Renal cortex interstitium (tissue), 11 donors: ENCODE measurements at regions not wholly inside any gene's neighbourhood (a gene's known extent, or its start where the extent isn't known, plus 50 kb on each side); places are given as distances from the start of the nearest gene placed in this dataset.
"Not testable (repeated sequence)": the region's sequence is repeated elsewhere in the genome, so short reads cannot be mapped to it uniquely, and the experiment has no call there.

ENCODE experiments used
- DNase-seq, 11 donors: peaks; one replicate each; pipeline ENCODE4 v3.0.0-alpha.2; 2013; ENCODE audit warnings: low read depth in 9 of 11, low spot score in 4 of 11; ENCODE audit errors: extremely low read depth in 1 of 11

DNA sequence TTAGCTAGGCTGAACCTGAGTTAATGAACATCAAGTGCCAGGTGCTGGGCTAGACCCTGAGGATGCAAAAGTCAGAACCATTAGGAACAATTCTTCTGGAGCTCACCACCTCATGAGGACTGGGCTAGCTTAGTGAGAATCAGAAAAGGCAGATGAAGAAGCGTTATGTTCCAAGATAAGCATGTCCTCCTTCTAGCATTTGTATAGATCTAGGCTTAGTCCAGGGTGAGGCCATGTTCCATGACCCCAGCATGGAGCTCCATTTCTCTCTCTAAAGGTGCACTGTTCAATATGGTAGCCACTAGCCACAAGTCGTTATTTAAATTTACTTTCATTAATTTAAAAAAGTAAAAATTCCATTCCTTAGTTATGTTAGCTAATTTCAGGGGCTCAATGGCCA is 365.3 kb upstream of the CCL2 start:
- DNase-seq = no peak

DNA sequence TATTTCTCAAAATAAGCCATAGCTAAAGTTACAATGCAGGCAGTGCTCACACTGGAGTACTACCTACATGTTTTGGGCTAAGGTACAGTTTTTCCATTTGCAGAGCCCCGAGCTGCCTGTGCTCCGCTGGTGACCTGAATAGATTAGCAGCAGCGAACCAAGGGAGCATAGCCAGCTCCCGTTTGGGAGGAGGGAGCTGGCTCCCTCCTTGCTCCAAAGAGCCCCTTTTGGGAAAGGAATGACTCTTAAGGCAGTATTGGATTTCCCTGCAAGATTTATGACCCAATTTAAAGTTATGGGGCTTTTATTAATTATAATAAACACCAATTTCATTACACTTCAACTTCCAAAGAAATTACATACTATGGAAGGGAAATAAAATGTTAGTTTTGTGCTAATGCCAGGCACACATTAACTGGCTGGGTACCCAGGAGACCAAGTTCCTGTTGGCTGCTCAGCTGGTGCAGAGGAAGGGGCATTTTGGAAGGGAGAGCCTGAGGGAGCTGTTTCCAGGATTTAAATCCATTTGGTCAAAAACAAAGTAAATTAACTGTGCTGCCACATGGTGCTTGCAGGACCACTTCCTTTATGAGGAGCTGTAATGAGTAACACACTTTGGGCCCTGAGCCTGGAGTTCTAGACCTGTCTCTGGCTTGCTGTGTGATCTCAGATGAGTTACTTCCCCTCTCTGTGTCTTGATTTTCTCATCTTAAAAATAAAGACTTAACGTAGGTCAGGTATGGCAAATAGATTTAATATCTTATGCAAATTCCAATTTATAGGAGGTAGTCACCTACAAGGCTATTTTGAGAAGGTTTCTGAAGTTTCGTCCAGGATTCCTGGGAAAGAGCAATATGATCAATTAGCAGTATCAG is 362.1 kb upstream of the CCL2 start:
- peak in 4 of 11 donors; percentile 7 to 30 (median 18) for DNase-seq

DNA sequence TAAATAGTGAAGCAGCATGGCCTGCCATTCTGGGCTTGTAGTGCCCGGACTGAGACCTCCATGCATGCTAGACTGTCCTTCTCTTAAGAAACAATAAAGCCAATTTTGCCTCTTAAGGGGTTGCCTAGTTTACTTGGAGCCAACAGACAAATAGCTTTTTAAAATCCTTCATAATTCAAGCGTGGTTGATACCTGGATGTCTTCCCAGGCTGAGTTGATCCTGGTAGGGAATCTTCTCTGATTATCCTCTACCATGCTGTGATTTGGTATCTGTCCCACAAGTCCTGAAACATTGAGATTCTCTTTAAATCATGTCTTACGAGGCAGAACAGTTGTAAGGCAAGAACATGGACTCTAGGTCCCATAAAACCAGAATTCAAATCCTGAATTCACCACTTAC is 359.6 kb upstream of the CCL2 start:
- no peak for DNase-seq

- DNase-seq = no peak
These were observed 358.8 kb upstream of the CCL2 start for GRCh38 chr17:33896263-33896662.

DNA sequence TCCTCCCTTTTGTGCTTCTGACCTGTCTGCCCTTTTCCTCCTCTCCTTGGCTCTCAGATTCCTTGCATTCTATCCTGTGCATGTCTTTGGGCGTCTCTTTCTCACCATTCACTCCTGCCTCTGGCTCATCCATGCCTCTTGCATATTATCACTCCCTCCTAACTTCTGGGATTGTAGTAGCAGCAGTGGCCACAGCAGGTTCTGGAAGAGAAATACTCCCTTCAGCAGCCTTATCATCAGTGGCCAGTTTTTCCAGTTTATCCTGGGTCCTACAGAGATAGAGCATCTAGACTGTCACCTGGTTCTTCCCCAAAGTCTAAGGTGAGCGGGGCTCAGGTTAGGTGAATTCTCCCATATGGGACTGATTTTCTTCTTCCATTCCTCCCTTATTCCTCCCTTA is 354.0 kb upstream of the CCL2 start:
- no peak for DNase-seq

DNA sequence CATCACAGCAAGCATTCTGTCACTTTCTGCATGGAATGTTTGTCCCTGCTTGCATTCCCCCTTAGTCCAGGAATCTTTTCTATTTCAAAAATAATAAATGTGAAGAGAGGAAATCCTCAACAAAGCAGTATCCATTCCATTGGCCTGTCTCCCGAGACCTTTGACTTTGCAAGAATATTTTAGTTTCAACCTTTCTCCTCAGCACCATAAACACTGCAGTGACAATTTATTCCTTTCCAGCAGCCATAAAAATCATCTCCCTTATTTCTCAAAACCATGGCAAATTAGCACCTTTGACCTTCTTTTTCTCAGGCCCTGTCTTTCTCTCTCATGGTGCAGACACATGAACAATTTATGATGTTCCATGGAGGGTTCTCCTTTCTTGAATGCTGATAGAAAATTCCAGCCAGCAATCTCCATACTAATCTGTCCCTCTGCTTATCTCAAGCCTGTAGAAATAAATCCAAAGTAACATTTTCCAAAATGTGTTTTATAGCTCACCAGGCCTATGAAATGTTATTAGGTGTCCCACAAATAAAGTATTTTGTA is 352.1 kb upstream of the CCL2 start:
- peak in 4 of 11 donors; percentile 23 to 29 (median 26) for DNase-seq

- no peak for DNase-seq
These were observed 350.6 kb upstream of the CCL2 start for GRCh38 chr17:33904476-33904875.

GRCh38 chr17:33905338-33905800 is 349.7 kb upstream of the CCL2 start:
- DNase-seq = no peak

DNA sequence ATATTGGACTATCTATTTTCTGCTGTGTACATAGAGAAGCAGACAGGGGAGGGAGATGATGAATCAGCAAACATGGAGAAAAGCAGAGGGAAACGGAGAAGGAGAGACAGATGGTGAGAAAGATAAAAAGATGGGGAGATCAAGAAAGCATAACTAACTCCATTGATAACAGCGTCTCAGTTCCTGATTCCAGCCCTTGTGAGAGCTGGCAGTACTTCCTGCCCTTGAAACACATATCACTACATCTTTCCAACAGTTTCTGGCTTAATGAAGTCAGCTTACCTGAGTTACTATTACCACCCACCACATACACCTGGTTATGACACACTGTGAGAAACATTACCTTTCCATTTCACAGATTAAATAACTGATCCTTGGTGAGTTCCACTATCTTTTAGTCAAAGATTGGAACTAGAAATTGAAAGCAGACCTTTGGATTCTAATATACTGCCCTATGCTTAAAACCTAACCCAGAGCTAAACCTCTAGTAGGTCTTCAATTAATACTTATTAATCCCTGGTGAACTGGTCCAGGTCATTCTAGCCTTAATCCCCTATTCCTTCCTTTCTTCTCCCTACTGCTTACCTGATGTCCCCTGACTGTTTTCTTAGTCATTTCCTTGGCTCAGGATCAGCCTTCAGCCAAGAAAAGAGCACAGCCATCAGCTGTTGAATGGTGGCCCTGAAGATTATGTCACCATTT is 346.6 kb upstream of the CCL2 start:
- no peak for DNase-seq

DNA sequence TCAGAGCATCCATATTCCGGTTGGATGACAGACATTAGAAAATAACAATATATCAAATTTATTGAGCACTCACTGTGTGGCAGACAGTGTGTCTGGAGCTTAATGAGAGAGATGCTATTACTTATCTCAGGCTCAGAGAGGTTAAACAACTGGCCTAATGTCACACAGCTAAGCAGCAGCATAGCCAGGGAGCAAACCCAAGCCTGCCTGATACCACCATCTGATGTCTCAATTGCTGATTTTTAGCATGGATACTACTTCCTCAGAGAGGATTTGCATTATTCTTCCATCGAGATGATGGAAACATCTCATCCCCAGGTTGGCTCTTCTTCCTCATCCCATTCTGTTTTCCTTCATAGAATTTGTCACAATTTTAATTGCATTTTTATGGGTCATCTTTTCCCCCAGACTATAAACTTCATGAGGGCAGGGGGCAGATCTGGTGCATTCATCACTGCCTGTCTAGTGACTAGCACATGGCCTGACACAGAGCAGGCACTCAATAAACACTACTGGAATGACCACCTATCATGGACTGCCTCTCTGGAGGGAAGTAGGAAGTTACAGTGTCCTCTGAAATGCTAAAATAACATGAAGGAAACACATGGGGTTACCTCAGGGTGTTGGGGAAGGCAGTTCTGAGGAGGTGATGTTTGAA is 344.8 kb upstream of the CCL2 start:
- no peak for DNase-seq

DNA sequence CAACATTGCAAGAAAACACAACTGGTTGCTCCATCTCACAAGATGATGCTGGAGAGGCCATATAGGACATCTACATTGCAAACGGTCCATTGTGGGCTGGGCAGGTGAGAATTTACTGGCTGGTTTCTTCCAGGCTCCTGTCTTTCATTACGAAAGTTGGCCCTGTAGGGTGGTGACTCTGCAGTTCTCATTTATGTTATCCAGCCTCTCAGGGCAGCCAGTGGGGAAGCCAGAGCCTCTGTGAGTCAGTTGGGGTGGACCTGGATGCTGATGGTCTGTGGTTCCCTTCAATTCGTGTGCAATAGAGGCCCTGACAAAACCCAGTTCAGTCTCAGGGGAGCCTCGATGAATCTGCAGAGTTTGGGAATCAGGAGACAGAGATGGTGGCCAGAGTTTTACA is 341.0 kb upstream of the CCL2 start:
- DNase-seq = no peak

DNA sequence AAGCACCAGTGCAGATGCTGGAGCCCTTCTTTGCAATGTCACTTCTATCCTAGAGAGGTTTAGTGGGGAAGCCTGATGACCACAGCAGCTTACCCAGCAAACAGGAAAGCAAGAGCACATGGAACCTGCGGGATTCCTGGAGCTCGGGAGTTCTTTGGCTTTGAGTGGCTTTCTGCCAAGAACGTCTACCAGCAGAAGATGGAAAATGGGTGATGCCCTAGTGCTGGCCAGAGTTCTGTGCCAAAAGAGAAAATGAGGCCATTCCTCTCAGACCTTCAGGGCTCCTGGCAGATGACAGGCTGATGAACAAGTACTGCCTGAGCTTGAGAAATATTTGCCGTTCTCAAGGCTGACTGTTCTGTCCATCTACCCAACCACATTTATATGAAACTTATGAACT is 332.1 kb upstream of the CCL2 start:
- no peak for DNase-seq

DNA sequence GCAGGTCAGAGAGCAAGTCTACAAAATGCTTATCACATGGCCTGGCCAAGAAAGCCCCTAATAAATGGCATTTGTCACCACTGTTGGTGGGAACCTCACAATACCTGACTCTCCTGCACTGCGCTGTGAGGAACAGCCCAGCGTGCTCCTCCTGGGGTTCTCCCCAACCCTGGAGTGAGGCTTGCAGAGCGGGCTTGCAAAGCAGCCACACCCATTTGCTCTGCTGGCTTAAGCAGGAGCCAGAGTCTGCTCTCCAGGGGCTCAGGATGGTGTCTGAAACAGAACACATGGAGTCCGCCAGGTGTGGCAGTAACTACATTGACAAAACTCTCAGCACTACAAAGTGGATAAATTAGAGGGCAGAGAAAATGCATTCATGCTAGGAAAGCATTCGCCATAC is 331.0 kb upstream of the CCL2 start:
- no peak for DNase-seq

- DNase-seq = no peak
These were observed 329.4 kb upstream of the CCL2 start for GRCh38 chr17:33925649-33926048.

- no peak for DNase-seq
These were observed 327.4 kb upstream of the CCL2 start for GRCh38 chr17:33927732-33928133.

DNA sequence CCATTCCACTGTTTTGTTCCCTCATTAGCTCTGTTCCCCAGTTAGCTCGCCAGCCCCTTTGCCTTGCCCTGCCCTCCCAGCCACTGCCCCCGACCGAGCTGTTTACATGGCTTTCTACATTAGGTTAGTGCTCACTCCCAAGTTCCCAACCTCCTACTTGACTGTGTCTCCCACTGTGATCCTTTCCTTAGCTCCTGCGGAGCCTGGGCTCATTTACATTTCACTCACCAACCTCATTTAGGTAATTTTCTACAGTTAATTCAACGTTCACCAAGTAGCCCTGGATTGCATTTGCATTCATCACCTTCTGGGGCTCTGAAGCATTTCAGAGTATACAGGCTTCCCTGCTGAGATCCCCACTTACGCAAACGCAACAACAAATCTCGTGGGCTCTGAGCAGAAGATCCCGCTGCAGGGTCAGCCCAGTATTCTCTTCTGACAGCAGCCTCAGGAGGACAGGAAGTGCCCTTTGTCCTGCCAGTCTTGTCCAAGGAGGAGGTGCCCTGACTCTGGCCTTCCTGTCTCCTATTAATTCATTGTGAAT is 325.8 kb upstream of the CCL2 start:
- DNase-seq = no peak

DNA sequence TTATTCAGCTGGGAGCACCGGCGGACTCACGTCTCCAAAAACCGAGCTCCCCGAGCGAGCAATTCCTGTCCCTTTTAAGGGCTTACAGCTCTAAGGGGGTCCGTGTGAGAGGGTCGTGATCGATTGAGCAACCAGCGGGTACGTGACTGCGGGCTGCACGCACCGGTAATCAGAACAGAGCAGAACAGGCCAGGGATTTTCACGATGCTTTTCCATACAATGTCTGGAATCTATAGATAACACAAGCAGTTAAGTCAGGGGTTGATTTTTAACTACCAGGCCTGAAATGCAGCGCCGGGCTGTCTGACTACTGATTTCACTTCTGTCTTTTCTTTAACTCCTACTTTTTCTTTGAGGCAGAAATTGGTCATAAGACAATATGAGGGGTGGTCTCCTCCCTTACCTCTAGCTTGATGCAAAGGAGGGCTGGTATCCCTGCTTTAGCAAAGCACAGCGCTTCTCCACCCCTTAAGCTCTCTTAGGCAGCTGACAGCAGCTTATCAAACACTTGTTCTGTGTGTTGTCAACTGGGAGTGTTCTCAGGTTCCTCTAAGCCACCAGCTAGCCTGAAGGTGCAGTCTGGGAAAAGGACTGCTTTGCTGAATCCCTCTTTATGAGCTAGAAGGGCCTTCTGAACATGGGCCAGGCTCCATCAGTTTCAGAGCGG is 323.8 kb upstream of the CCL2 start:
- DNase-seq = not testable (repeated sequence)

GRCh38 chr17:33932996-33933395 is 322.1 kb upstream of the CCL2 start:
- no peak for DNase-seq

DNA sequence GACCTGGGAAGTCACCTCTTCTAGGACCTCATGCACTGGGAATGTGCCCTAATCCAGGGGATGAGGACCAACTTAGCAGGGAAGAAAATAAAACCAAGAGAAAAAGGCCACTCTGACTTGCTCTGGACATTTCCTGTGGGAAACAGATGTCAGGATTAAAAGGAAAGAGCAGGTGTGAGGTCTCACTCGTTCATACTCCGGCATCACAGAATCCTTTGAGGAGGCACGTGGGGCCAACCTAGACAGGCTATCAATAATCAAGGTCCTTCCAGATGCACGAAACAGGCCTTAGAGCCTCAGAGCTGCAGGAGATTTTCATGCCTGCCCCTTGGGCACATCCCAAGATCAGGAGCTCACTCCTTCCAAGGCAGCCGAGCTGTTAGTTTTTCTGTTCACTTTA is 321.5 kb upstream of the CCL2 start:
- no peak for DNase-seq
